ENCODE measurements at regions not wholly inside any gene's neighbourhood (a gene's known extent, or its start where the extent isn't known, plus 50 kb on each side); places are given as distances from the start of the nearest gene placed in this dataset.

GRCh38 chr14:53766601-53767000 is 190.0 kb downstream of the BMP4 start:
- TF ChIP-seq CTCF (IDR thresholded peaks at IDR 0.05) (no peak), POLR2A (IDR thresholded peaks at IDR 0.05) (no peak), POLR2AphosphoS5 (IDR thresholded peaks at IDR 0.05) (no peak), EP300 (IDR thresholded peaks at IDR 0.05) (no peak)
